SU-DHL-6 (cell line): ENCODE measurements at regions not wholly inside any gene's neighbourhood (a gene's known extent, or its start where the extent isn't known, plus 50 kb on each side); places are given as distances from the start of the nearest gene placed in this dataset.

Experiments
- H2AFZ ChIP-seq: fragments of 200-600 bp; sonication (generic); 2 replicates; pipeline ENCODE4 v1.6.1; 2014; ENCODE audit warnings: low read depth, mild to moderate bottlenecking, moderate library complexity, mixed read lengths, antibody characterized with exemption, low read length; ENCODE audit not compliant: severe bottlenecking
- H3F3A ChIP-seq: fragments of 200-600 bp; shearing (Covaris generic); 2 replicates; pipeline ENCODE4 v1.6.0; 2016; ENCODE audit warnings: antibody characterized with exemption, mild to moderate bottlenecking; ENCODE audit not compliant: insufficient read depth
- H3K27ac ChIP-seq: fragments of 200-600 bp; sonication (generic); 2 replicates; pipeline ENCODE4 v1.5.1; 2016; ENCODE audit warnings: low read depth, mild to moderate bottlenecking, low read length, moderate library complexity, mixed read lengths
- H3K27me3 ChIP-seq: fragments of 200-600 bp; sonication (generic), shearing (Covaris generic); 2 replicates; pipeline ENCODE4 v1.6.0; 2014; ENCODE audit warnings: mild to moderate bottlenecking, low read length
- H3K36me3 ChIP-seq: fragments of 200-600 bp; sonication (generic); 2 replicates; pipeline ENCODE4 v1.6.1; 2014; ENCODE audit warnings: mild to moderate bottlenecking, low read length, mixed read lengths
- H3K4me2 ChIP-seq: fragments of 300-600, 200-600 bp; shearing (Covaris generic), sonication (generic); 2 replicates; pipeline ENCODE4 v1.6.0; 2014; ENCODE audit warnings: low read length, low read depth, mild to moderate bottlenecking; ENCODE audit not compliant: poor library complexity, severe bottlenecking
- H3K4me3 ChIP-seq: fragments of 200-600 bp; sonication (generic); 2 replicates; pipeline ENCODE4 v1.5.1; 2014; ENCODE audit warnings: antibody characterized with exemption, low read length, mild to moderate bottlenecking, mixed read lengths; ENCODE audit not compliant: insufficient read depth, poor library complexity, severe bottlenecking
- H3K79me2 ChIP-seq: fragments of 200-600 bp; sonication (generic); 2 replicates; pipeline ENCODE4 v1.6.1; 2014; ENCODE audit warnings: mild to moderate bottlenecking, low read length, moderate library complexity; ENCODE audit not compliant: insufficient read depth
- H3K9ac ChIP-seq: fragments of 200-600 bp; sonication (generic); 2 replicates; pipeline ENCODE4 v1.7.0; 2014; ENCODE audit warnings: mild to moderate bottlenecking, low read length
- H3K9me2 ChIP-seq: fragments of 200-600 bp; sonication (generic); replicated peaks from 2 replicates; pipeline ENCODE4 v1.6.1; 2014; ENCODE audit warnings: low read length; ENCODE audit not compliant: insufficient read depth
- H3K9me3 ChIP-seq: fragments of 200-600 bp; sonication (generic); 2 replicates; pipeline ENCODE4 v1.6.1; 2014; ENCODE audit warnings: low read length, mixed read lengths; ENCODE audit not compliant: insufficient read depth
- H4K20me1 ChIP-seq: fragments of 200-600 bp; sonication (generic); 2 replicates; pipeline ENCODE4 v1.6.1; 2014; ENCODE audit warnings: low read depth, mild to moderate bottlenecking, antibody characterized with exemption, low read length, moderate library complexity, mixed read lengths
- EZH2phosphoT487 ChIP-seq: fragments of 200-600 bp; sonication (generic), shearing (Covaris generic); conservative IDR thresholded peaks from 2 replicates; pipeline ENCODE4 v1.6.1; 2018; ENCODE audit warnings: mild to moderate bottlenecking, antibody characterized with exemption, low read length, moderate library complexity, mixed read lengths
- TF ChIP-seq, protein P1 (sequence below): fragments of 200-600 bp; sonication (generic); IDR thresholded peaks from one replicate; pipeline ENCODE4 v1.5.1; 2017; ENCODE audit warnings: antibody characterized with exemption, mild to moderate bottlenecking, low read length, moderate library complexity; ENCODE audit not compliant: insufficient read depth, poor library complexity, severe bottlenecking

- no peaks in the 10 kb centered on the region for H3K36me3 ChIP-seq
- H3K9me2 ChIP-seq, result no peaks in the 10 kb centered on the region
- no peaks in the 10 kb centered on the region for H3K79me2 ChIP-seq
- no peak overlapping the region for H2AFZ ChIP-seq
- H3K4me3 ChIP-seq, result no peak overlapping the region
- no peaks in the 10 kb centered on the region for H4K20me1 ChIP-seq
- TF ChIP-seq, protein P1, sequence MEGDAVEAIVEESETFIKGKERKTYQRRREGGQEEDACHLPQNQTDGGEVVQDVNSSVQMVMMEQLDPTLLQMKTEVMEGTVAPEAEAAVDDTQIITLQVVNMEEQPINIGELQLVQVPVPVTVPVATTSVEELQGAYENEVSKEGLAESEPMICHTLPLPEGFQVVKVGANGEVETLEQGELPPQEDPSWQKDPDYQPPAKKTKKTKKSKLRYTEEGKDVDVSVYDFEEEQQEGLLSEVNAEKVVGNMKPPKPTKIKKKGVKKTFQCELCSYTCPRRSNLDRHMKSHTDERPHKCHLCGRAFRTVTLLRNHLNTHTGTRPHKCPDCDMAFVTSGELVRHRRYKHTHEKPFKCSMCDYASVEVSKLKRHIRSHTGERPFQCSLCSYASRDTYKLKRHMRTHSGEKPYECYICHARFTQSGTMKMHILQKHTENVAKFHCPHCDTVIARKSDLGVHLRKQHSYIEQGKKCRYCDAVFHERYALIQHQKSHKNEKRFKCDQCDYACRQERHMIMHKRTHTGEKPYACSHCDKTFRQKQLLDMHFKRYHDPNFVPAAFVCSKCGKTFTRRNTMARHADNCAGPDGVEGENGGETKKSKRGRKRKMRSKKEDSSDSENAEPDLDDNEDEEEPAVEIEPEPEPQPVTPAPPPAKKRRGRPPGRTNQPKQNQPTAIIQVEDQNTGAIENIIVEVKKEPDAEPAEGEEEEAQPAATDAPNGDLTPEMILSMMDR, result no peak
- no peak for TF ChIP-seq EZH2phosphoT487
- H3K9me3 ChIP-seq, result no peaks in the 10 kb centered on the region
- H3K9ac ChIP-seq, result no peak overlapping the region
- H3F3A ChIP-seq, result no peaks in the 10 kb centered on the region
- no peak overlapping the region for H3K27ac ChIP-seq
- no peak overlapping the region for H3K4me2 ChIP-seq
- no peaks in the 10 kb centered on the region for H3K27me3 ChIP-seq
These were observed 128.4 kb upstream of the USP25 start for GRCh38 chr21:15601390-15601789.

DNA sequence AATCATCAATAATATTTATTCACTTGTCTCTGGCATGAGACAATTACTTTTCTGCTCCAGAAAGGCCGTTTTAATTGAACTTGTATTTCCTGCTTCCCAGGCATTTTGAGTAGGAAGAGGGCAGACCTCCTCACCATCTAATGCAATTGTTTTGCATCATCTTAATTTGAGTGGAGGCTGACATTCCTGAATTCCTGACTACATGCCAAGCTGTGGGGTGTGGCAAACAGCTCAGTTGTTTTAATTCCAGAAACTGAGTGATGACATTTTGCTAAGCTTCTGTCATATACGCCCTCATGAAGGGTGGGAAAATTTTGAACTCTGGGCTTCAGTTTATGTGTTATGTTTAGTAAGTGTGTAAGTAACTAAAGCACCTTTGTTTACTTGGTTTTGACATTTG lies 125.4 kb upstream of the USP25 start:
- Histone ChIP-seq H2AFZ (no peak overlapping the region), H3K4me2 (no peak overlapping the region)

DNA sequence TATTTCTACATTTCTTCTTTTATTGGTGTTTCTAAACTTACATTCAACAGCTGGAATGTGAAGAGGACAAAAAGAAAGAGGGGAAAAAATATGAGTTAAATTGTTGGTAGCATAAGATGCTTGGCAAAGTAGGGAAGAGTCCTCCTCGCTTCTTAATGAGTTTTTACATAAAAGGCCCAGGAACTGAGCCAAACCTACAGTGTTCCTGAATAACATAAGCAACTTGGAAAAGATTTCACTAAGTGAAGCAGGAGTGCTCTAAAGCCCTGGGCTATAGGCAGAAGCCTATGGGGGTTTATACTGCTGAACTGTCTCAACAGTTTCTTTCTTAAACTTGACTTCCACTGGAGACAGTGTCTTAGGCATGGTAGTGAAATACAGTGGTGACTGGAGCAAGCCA lies 115.0 kb upstream of the USP25 start:
- no peaks in the 10 kb centered on the region for H3K9me2 ChIP-seq
- no peaks in the 10 kb centered on the region for H3K27me3 ChIP-seq
- H3K4me3 ChIP-seq, result no peak overlapping the region
- H3K9me3 ChIP-seq, result no peaks in the 10 kb centered on the region
- no peaks in the 10 kb centered on the region for H3K36me3 ChIP-seq
- no peak overlapping the region for H3K4me2 ChIP-seq
- no peak overlapping the region for H3K27ac ChIP-seq
- no peaks in the 10 kb centered on the region for H3F3A ChIP-seq
- H3K9ac ChIP-seq, result no peak overlapping the region
- H4K20me1 ChIP-seq, result no peaks in the 10 kb centered on the region
- H3K79me2 ChIP-seq, result no peaks in the 10 kb centered on the region
- H2AFZ ChIP-seq, result no peak overlapping the region
- no peak for TF ChIP-seq EZH2phosphoT487
- TF ChIP-seq, protein P1, result no peak

More for the DNA sequence above, 125.4 kb upstream of the USP25 start:
- no peaks in the 10 kb centered on the region for H3K9me2 ChIP-seq
- H3K27me3 ChIP-seq, result no peaks in the 10 kb centered on the region
- H3K79me2 ChIP-seq, result no peaks in the 10 kb centered on the region
- no peaks in the 10 kb centered on the region for H3F3A ChIP-seq
- no peak for TF ChIP-seq EZH2phosphoT487
- TF ChIP-seq, protein P1, result no peak
- H3K36me3 ChIP-seq, result no peaks in the 10 kb centered on the region
- H3K9ac ChIP-seq, result no peak overlapping the region
- H3K9me3 ChIP-seq, result no peaks in the 10 kb centered on the region
- H4K20me1 ChIP-seq, result no peaks in the 10 kb centered on the region
- no peak overlapping the region for H3K27ac ChIP-seq
- H3K4me3 ChIP-seq, result no peak overlapping the region
